ENCODE measurements at regions not wholly inside any gene's neighbourhood (a gene's known extent, or its start where the extent isn't known, plus 50 kb on each side); places are given as distances from the start of the nearest gene placed in this dataset.

DNA sequence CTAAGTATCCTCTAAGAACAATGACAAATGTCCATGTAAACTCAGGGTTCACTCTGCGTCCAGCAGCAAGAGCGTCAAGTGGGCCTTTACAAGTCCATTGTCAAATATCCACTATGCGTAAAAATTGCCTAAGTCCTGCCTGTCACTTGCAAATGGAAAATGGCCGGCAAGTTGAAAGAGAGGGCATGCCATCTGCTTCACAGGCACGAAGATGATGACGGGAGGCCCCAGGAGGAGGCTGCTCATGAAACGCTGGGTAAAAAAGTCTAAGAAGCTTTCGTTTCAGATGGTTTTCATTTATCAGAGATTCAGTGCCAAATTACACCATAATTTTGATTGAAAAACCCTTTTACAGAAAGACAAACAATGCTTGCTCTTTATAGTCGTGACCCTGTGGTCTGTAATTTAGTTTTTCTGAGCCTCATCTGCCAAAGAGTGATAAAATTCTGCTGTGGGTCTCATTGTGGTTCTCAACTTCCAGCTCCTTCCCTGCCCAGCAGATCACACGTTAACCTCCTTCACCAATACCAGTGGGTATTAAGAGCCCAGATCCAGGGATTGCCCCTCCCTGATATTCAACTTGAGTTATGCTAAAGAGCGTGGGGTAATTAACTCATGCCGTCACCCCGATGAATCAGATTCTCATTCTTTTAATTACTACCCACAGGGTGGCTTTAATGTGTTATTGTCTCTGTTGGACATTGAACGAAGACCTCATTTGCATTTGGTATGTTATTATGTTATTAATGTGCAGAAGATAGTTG lies 160.2 kb upstream of the ALKAL2 start (continued):
- TF ChIP-seq, protein P1, sequence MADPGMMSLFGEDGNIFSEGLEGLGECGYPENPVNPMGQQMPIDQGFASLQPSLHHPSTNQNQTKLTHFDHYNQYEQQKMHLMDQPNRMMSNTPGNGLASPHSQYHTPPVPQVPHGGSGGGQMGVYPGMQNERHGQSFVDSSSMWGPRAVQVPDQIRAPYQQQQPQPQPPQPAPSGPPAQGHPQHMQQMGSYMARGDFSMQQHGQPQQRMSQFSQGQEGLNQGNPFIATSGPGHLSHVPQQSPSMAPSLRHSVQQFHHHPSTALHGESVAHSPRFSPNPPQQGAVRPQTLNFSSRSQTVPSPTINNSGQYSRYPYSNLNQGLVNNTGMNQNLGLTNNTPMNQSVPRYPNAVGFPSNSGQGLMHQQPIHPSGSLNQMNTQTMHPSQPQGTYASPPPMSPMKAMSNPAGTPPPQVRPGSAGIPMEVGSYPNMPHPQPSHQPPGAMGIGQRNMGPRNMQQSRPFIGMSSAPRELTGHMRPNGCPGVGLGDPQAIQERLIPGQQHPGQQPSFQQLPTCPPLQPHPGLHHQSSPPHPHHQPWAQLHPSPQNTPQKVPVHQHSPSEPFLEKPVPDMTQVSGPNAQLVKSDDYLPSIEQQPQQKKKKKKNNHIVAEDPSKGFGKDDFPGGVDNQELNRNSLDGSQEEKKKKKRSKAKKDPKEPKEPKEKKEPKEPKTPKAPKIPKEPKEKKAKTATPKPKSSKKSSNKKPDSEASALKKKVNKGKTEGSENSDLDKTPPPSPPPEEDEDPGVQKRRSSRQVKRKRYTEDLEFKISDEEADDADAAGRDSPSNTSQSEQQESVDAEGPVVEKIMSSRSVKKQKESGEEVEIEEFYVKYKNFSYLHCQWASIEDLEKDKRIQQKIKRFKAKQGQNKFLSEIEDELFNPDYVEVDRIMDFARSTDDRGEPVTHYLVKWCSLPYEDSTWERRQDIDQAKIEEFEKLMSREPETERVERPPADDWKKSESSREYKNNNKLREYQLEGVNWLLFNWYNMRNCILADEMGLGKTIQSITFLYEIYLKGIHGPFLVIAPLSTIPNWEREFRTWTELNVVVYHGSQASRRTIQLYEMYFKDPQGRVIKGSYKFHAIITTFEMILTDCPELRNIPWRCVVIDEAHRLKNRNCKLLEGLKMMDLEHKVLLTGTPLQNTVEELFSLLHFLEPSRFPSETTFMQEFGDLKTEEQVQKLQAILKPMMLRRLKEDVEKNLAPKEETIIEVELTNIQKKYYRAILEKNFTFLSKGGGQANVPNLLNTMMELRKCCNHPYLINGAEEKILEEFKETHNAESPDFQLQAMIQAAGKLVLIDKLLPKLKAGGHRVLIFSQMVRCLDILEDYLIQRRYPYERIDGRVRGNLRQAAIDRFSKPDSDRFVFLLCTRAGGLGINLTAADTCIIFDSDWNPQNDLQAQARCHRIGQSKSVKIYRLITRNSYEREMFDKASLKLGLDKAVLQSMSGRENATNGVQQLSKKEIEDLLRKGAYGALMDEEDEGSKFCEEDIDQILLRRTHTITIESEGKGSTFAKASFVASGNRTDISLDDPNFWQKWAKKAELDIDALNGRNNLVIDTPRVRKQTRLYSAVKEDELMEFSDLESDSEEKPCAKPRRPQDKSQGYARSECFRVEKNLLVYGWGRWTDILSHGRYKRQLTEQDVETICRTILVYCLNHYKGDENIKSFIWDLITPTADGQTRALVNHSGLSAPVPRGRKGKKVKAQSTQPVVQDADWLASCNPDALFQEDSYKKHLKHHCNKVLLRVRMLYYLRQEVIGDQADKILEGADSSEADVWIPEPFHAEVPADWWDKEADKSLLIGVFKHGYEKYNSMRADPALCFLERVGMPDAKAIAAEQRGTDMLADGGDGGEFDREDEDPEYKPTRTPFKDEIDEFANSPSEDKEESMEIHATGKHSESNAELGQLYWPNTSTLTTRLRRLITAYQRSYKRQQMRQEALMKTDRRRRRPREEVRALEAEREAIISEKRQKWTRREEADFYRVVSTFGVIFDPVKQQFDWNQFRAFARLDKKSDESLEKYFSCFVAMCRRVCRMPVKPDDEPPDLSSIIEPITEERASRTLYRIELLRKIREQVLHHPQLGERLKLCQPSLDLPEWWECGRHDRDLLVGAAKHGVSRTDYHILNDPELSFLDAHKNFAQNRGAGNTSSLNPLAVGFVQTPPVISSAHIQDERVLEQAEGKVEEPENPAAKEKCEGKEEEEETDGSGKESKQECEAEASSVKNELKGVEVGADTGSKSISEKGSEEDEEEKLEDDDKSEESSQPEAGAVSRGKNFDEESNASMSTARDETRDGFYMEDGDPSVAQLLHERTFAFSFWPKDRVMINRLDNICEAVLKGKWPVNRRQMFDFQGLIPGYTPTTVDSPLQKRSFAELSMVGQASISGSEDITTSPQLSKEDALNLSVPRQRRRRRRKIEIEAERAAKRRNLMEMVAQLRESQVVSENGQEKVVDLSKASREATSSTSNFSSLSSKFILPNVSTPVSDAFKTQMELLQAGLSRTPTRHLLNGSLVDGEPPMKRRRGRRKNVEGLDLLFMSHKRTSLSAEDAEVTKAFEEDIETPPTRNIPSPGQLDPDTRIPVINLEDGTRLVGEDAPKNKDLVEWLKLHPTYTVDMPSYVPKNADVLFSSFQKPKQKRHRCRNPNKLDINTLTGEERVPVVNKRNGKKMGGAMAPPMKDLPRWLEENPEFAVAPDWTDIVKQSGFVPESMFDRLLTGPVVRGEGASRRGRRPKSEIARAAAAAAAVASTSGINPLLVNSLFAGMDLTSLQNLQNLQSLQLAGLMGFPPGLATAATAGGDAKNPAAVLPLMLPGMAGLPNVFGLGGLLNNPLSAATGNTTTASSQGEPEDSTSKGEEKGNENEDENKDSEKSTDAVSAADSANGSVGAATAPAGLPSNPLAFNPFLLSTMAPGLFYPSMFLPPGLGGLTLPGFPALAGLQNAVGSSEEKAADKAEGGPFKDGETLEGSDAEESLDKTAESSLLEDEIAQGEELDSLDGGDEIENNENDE (IDR thresholded peaks at IDR 0.05; ENCODE audit: insufficient replicate concordance, low read length), result no peak
- TF ChIP-seq HDAC6 (IDR thresholded peaks at IDR 0.05; ENCODE audit: low read depth, low read length), result no peak
- no peak for TF ChIP-seq CBX8 (IDR thresholded peaks at IDR 0.05; ENCODE audit: borderline replicate concordance, low read depth, low read length)
- no peak for TF ChIP-seq SUZ12 (IDR thresholded peaks at IDR 0.05; ENCODE audit: low read length)
- TF ChIP-seq BCL11A (IDR thresholded peaks at IDR 0.05; ENCODE audit: low read depth in 2 of 2, low read length in 2 of 2), result no peak
- no peak for TF ChIP-seq HDAC2 (IDR thresholded peaks at IDR 0.05; ENCODE audit: borderline replicate concordance in 1 of 2, low read depth in 2 of 2, low read length in 2 of 2)
- TF ChIP-seq SAP30 (IDR thresholded peaks at IDR 0.05; ENCODE audit: insufficient read depth, insufficient replicate concordance, low read length), result no peak
- TF ChIP-seq RXRA (IDR thresholded peaks at IDR 0.05; ENCODE audit: insufficient read depth, low read depth, low read length), result no peak
- TF ChIP-seq RAD21 (IDR thresholded peaks at IDR 0.05 in 1 of 2, conservative IDR thresholded peaks at IDR 0.05 in 1 of 2; ENCODE audit: low read depth in 2 of 2, low read length in 2 of 2), result no peak
